Transverse colon (tissue), 4 donors: ENCODE measurements at regions not wholly inside any gene's neighbourhood (a gene's known extent, or its start where the extent isn't known, plus 50 kb on each side); places are given as distances from the start of the nearest gene placed in this dataset.
"Not testable (repeated sequence)": the region's sequence is repeated elsewhere in the genome, so short reads cannot be mapped to it uniquely, and the experiment has no call there.

Experiments used
- DNase-seq: peaks from one replicate; pipeline ENCODE4 v3.0.0-alpha.2; 2019
- H3K27ac ChIP-seq, 4 donors: fragments of 200-600 bp; sonication (generic); 2 replicates each; pipeline ENCODE4 v1.5.1; 2016 to 2018; ENCODE audit warnings: inconsistent platforms in 4 of 4
- H3K27me3 ChIP-seq: fragments of 200-600 bp; sonication (generic); 2 replicates; pipeline ENCODE4 v1.5.1; 2017; ENCODE audit warnings: inconsistent platforms
- H3K36me3 ChIP-seq, 4 donors: fragments of 200-600 bp; sonication (generic); 2 replicates each; pipeline ENCODE4 v1.5.1; 2017 to 2019; ENCODE audit warnings: inconsistent platforms in 4 of 4
- H3K4me1 ChIP-seq, 4 donors: fragments of 200-600 bp; sonication (generic); 2 replicates each; pipeline ENCODE4 v1.5.1; 2017 to 2020; ENCODE audit warnings: inconsistent platforms in 4 of 4
- H3K4me3 ChIP-seq, 4 donors: fragments of 200-600 bp; sonication (generic); 1 replicate in 1 of 4; 2 replicates in 3 of 4; pipeline versions ENCODE4 v1.5.1 to v1.6.1; 2017 to 2019; ENCODE audit warnings: inconsistent platforms in 4 of 4
- H3K9me3 ChIP-seq, 2 donors: fragments of 200-600 bp; sonication (generic); 2 replicates each; pipeline ENCODE4 v1.5.1; 2017 to 2019; ENCODE audit warnings: inconsistent platforms in 2 of 2
- CTCF ChIP-seq, 5 experiments: fragments of 200-600 bp in 3 of 5; fragments of 450-650 bp in 2 of 5; sonication (generic) in 3 of 5; IDR thresholded peaks; 1 replicate in 2 of 5; 2 replicates in 3 of 5; pipeline ENCODE4 v1.5.1; 2016 to 2017; ENCODE audit warnings: antibody characterized with exemption in 5 of 5, inconsistent platforms in 3 of 5, mild to moderate bottlenecking in 2 of 5, moderate library complexity in 1 of 5
- EP300 ChIP-seq: sonication (generic); formaldehyde crosslinking; IDR thresholded peaks from one replicate; pipeline ENCODE4 v1.6.1; 2017; ENCODE audit warnings: antibody characterized with exemption, low read depth
- POLR2A ChIP-seq: fragments of 450-650 bp; IDR thresholded peaks from one replicate; pipeline ENCODE4 v1.6.1; 2016; ENCODE audit warnings: antibody characterized with exemption, mild to moderate bottlenecking, moderate library complexity
- POLR2AphosphoS5 ChIP-seq, 3 donors: sonication (generic); formaldehyde crosslinking; IDR thresholded peaks; one replicate each; pipeline ENCODE4 v1.6.1; 2016; ENCODE audit warnings: antibody characterized with exemption in 3 of 3
- WGBS, 2 donors: methylation state at CpG; one replicate each; pipeline ENCODE4 v1.1.5; 2018; ENCODE audit warnings: low coverage in 1 of 2; 5-methylcytosine and 5-hydroxymethylcytosine counted together
- in situ Hi-C, 4 donors: fragments of 200-750 bp; cut with MboI; loops; one replicate each; pipeline versions ENCODE4 v1.15.0 to v1.15.1; 2017; ENCODE audit warnings: low sequenced_read_pairs in 3 of 4, low pct_ligation_motif_present in 1 of 4, low pct_unique_long_range_greater_than_20kb in 1 of 4
- intact Hi-C: fragments of 100-400 bp; cut with DNase I; formaldehyde crosslinking; loops from one replicate; pipeline ENCODE4 v1.15.1; 2023; ENCODE audit warnings: low total_unique reads

- Histone ChIP-seq H3K27ac (no peak overlapping the region), H3K4me1 (no peaks in the 10 kb centered on the region), H3K4me3 (no peak overlapping the region), H3K36me3 (no peaks in the 10 kb centered on the region), H3K9me3 (no peaks in the 10 kb centered on the region), H3K27me3 (no peaks in the 10 kb centered on the region)
- in situ Hi-C loops (no loop called here), intact Hi-C loops (no loop called here)
- TF ChIP-seq EP300 (no peak), CTCF (IDR thresholded peaks at IDR 0.05) (no peak), POLR2A (no peak), POLR2AphosphoS5 (IDR thresholded peaks at IDR 0.05) (no peak)
- 63 to 73% methylated on average over 1 to 2 of the region's 2 CpGs for WGBS, 2 donors
- DNase-seq: no peak
Measured at GRCh38 chr3:6018456-6018855, 830.9 kb downstream of the EDEM1 start.

- Histone ChIP-seq H3K4me3 (no peak overlapping the region), H3K27me3 (no peaks in the 10 kb centered on the region), H3K4me1 (no peaks in the 10 kb centered on the region), H3K27ac (no peak overlapping the region), H3K36me3 (no peaks in the 10 kb centered on the region), H3K9me3 (no peaks in the 10 kb centered on the region)
- in situ Hi-C loops (no loop called here), intact Hi-C loops (no loop called here)
- TF ChIP-seq CTCF (IDR thresholded peaks at IDR 0.05) (no peak), POLR2AphosphoS5 (IDR thresholded peaks at IDR 0.05) (no peak), POLR2A (no peak), EP300 (no peak)
- no peak for DNase-seq
Measured at GRCh38 chr3:6022621-6023020, 835.1 kb downstream of the EDEM1 start.

DNA sequence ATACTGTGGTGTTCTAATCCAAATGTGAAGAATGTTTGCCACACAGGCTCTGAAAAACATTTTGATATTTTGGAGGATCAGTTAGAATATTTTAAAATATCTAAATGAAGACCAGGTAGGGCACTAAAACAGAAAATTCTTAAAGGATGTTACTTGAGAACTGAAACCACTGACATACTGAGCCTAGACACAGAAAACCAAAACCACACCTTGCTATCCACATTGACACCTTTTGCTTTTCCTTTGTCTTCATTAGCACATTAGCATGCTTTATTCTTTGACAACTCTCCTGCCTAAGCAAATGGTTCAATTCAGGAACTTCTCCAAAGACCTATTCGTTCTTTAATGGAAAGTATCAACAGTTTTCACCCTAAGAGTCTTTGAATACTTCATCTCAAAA is 835.9 kb upstream of the GRM7 start:
- WGBS, 2 donors: 67 to 70% methylated on average over 1 of the region's 1 CpG
- no peak for DNase-seq
- no peaks in the 10 kb centered on the region for H3K4me1 ChIP-seq
- no peaks in the 10 kb centered on the region for H3K9me3 ChIP-seq
- no peak overlapping the region for H3K4me3 ChIP-seq
- intact Hi-C loops (no loop called here), in situ Hi-C loops (no loop called here)
- TF ChIP-seq POLR2A (no peak), CTCF (IDR thresholded peaks at IDR 0.05) (no peak), POLR2AphosphoS5 (IDR thresholded peaks at IDR 0.05) (no peak), EP300 (no peak)
- no peaks in the 10 kb centered on the region for H3K27me3 ChIP-seq
- no peaks in the 10 kb centered on the region for H3K36me3 ChIP-seq
- no peak overlapping the region for H3K27ac ChIP-seq

DNA sequence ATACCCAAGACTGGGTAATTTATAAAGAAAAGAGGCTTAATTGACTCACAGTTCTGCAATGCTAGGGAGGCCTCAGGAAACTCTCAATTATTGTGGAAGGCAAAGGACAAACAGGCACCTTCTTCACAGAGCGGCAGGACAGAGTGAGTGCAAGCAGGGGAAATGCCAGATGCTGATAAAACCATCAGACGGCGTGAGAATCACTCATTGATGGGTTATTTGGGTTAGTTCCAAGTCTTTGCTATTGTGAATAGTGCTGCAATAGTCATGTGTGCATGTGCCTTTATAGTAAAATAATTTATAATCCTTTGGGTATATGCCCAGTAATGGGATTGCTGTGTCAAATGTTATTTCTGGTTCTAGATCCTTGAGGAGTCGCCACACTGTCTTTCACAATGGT is 830.3 kb upstream of the GRM7 start:
- H3K9me3 ChIP-seq, H3K4me3 ChIP-seq, intact Hi-C loops, H3K27me3 ChIP-seq, H3K27ac ChIP-seq, DNase-seq, in situ Hi-C loops, H3K36me3 ChIP-seq, H3K4me1 ChIP-seq: not testable (repeated sequence)
- WGBS, 2 donors: 72 to 75% methylated on average over 1 to 4 of the region's 4 CpGs

- H3K27ac ChIP-seq: no peak overlapping the region
- no peaks in the 10 kb centered on the region for H3K27me3 ChIP-seq
- no peaks in the 10 kb centered on the region for H3K9me3 ChIP-seq
- no peaks in the 10 kb centered on the region for H3K4me1 ChIP-seq
- no peaks in the 10 kb centered on the region for H3K36me3 ChIP-seq
- no peak overlapping the region for H3K4me3 ChIP-seq
- in situ Hi-C loops: no loop called here
- TF ChIP-seq CTCF (IDR thresholded peaks at IDR 0.05): no peak
- TF ChIP-seq POLR2A: no peak
- no peak for TF ChIP-seq POLR2AphosphoS5 (IDR thresholded peaks at IDR 0.05)
- TF ChIP-seq EP300: no peak
- 85% methylated on average over 6 of the region's 6 CpGs; no CpG with 5 or more reads in 1 of the 2 donors for WGBS, 2 donors
- intact Hi-C loops: no loop called here
- no peak for DNase-seq
Measured at GRCh38 chr3:6035626-6036025, 825.3 kb upstream of the GRM7 start.
